ENCODE measurements at regions not wholly inside any gene's neighbourhood (a gene's known extent, or its start where the extent isn't known, plus 50 kb on each side); places are given as distances from the start of the nearest gene placed in this dataset.
A peak's percentile ranks its signal among the peaks of the same experiment; 100 is the strongest.

GRCh38 chr10:88187472-88187871, 324.0 kb downstream of the PTEN start:
- Mint-ChIP-seq H3K36me3 (peaks cover 0 to 6% (median 5%) of the 10 kb centered on the region in 3 donors), H3K27me3 (peaks cover 5% of the 10 kb centered on the region in 2 donors)
- no peak overlapping the region for H3K4me3 ChIP-seq (ENCODE audit: low read length)

GRCh38 chr10:88190123-88190522, 326.7 kb downstream of the PTEN start:
- no peak overlapping the region for H3K4me3 Mint-ChIP-seq
- H3K27me3 Mint-ChIP-seq: peaks cover 5% of the 10 kb centered on the region in 2 donors
- DNase-seq: no peak
- Histone ChIP-seq H3K36me3 (ENCODE audit: insufficient read depth, low read length) (no peaks in the 10 kb centered on the region), H3K27me3 (ENCODE audit: insufficient read depth, low read length, poor library complexity, severe bottlenecking) (no peaks in the 10 kb centered on the region), H3K27ac (ENCODE audit: low read depth, low read length) (no peak overlapping the region), H3K4me1 (ENCODE audit: insufficient read depth, low read length) (peaks cover 28% of the 10 kb centered on the region), H3K9me3 (ENCODE audit: low read length) (no peaks in the 10 kb centered on the region), H3K4me3 (ENCODE audit: low read length) (no peak overlapping the region)
- no peak overlapping the region for H3K27ac Mint-ChIP-seq
- H3K4me1 Mint-ChIP-seq: peaks cover 26 to 28% (median 28%) of the 10 kb centered on the region in 3 donors
- POLR2A ChIA-PET: no interaction called here
- no peaks in the 10 kb centered on the region for H3K9me3 Mint-ChIP-seq
- CTCF ChIA-PET: no interaction called here
- peaks cover 0 to 6% (median 0%) of the 10 kb centered on the region in 3 donors for H3K36me3 Mint-ChIP-seq

More at GRCh38 chr10:88187472-88187871, 324.0 kb downstream of the PTEN start:
- Histone ChIP-seq H3K27me3 (ENCODE audit: insufficient read depth, low read length, poor library complexity, severe bottlenecking) (no peaks in the 10 kb centered on the region), H3K27ac (ENCODE audit: low read depth, low read length) (no peak overlapping the region), H3K36me3 (ENCODE audit: insufficient read depth, low read length) (no peaks in the 10 kb centered on the region), H3K9me3 (ENCODE audit: low read length) (no peaks in the 10 kb centered on the region), H3K4me1 (ENCODE audit: insufficient read depth, low read length) (peaks cover 2% of the 10 kb centered on the region)
- no peak for DNase-seq
- Mint-ChIP-seq H3K27ac (no peak overlapping the region), H3K4me3 (no peak overlapping the region), H3K4me1 (peaks cover 2 to 5% (median 2%) of the 10 kb centered on the region in 3 donors), H3K9me3 (no peaks in the 10 kb centered on the region)
- ChIA-PET CTCF (no interaction called here), POLR2A (no interaction called here)

- Mint-ChIP-seq H3K27me3 (peaks cover 5% of the 10 kb centered on the region in 2 donors), H3K36me3 (peaks cover 0 to 6% (median 0%) of the 10 kb centered on the region in 3 donors), H3K9me3 (no peaks in the 10 kb centered on the region), H3K4me3 (no peak overlapping the region), H3K27ac (no peak overlapping the region), H3K4me1 (peaks cover 32 to 34% (median 34%) of the 10 kb centered on the region in 3 donors)
- no peak for DNase-seq
- CTCF ChIA-PET: no interaction called here
- Histone ChIP-seq H3K36me3 (ENCODE audit: insufficient read depth, low read length) (no peaks in the 10 kb centered on the region), H3K4me1 (ENCODE audit: insufficient read depth, low read length) (peaks cover 34% of the 10 kb centered on the region), H3K4me3 (ENCODE audit: low read length) (no peak overlapping the region), H3K9me3 (ENCODE audit: low read length) (no peaks in the 10 kb centered on the region), H3K27me3 (ENCODE audit: insufficient read depth, low read length, poor library complexity, severe bottlenecking) (no peaks in the 10 kb centered on the region), H3K27ac (ENCODE audit: low read depth, low read length) (no peak overlapping the region)
- POLR2A ChIA-PET: no interaction called here
Observed at GRCh38 chr10:88190540-88191235, 327.3 kb downstream of the PTEN start.

GRCh38 chr10:88193018-88193417, 329.6 kb downstream of the PTEN start:
- Mint-ChIP-seq H3K36me3 (peaks cover 0 to 11% (median 3%) of the 10 kb centered on the region in 3 donors), H3K4me3 (peak overlapping the region in 3 of 7 donors; percentile 65 to 79 (median 76)), H3K27me3 (peaks cover 0 to 5% of the 10 kb centered on the region in 2 donors), H3K27ac (peak overlapping the region in 4 of 8 donors; percentile 10 to 86 (median 49)), H3K9me3 (peaks cover 0 to 1% (median 0%) of the 10 kb centered on the region in 5 donors), H3K4me1 (peaks cover 38 to 49% (median 40%) of the 10 kb centered on the region in 3 donors)
- Histone ChIP-seq H3K4me1 (ENCODE audit: insufficient read depth, low read length) (peaks cover 35% of the 10 kb centered on the region), H3K4me3 (ENCODE audit: low read length) (no peak overlapping the region), H3K36me3 (ENCODE audit: insufficient read depth, low read length) (no peaks in the 10 kb centered on the region), H3K27ac (ENCODE audit: low read depth, low read length) (no peak overlapping the region), H3K9me3 (ENCODE audit: low read length) (no peaks in the 10 kb centered on the region), H3K27me3 (ENCODE audit: insufficient read depth, low read length, poor library complexity, severe bottlenecking) (no peaks in the 10 kb centered on the region)
- ChIA-PET POLR2A (no interaction called here), CTCF (no interaction called here)
- DNase-seq: no peak

GRCh38 chr10:88194041-88194887, 330.8 kb downstream of the PTEN start:
- H3K9me3 Mint-ChIP-seq: peaks cover 0 to 1% (median 0%) of the 10 kb centered on the region in 5 donors
- H3K27ac Mint-ChIP-seq: peak overlapping the region; percentile 51 to 86 (median 78)
- Histone ChIP-seq H3K36me3 (ENCODE audit: insufficient read depth, low read length) (no peaks in the 10 kb centered on the region), H3K9me3 (ENCODE audit: low read length) (no peaks in the 10 kb centered on the region), H3K4me3 (ENCODE audit: low read length) (peak overlapping the region; percentile 25), H3K4me1 (ENCODE audit: insufficient read depth, low read length) (peaks cover 35% of the 10 kb centered on the region), H3K27ac (ENCODE audit: low read depth, low read length) (no peak overlapping the region), H3K27me3 (ENCODE audit: insufficient read depth, low read length, poor library complexity, severe bottlenecking) (no peaks in the 10 kb centered on the region)
- peaks cover 0 to 4% of the 10 kb centered on the region in 2 donors for H3K27me3 Mint-ChIP-seq
- peak; percentile 11 to 75 (median 69) for DNase-seq
- peaks cover 40 to 49% (median 41%) of the 10 kb centered on the region in 3 donors for H3K4me1 Mint-ChIP-seq
- peaks cover 0 to 16% (median 3%) of the 10 kb centered on the region in 3 donors for H3K36me3 Mint-ChIP-seq
- H3K4me3 Mint-ChIP-seq: peak overlapping the region; percentile 1 to 77 (median 66)
- CTCF ChIA-PET: interaction anchor here (1.0 kb wide), 1 partner anchor 196 kb away, joined by 4 read pairs; no protein-coding TSS in a partner anchor
- POLR2A ChIA-PET: no interaction called here

GRCh38 chr10:88194961-88195367, 331.5 kb downstream of the PTEN start:
- H3K36me3 ChIP-seq (ENCODE audit: insufficient read depth, low read length): no peaks in the 10 kb centered on the region
- POLR2A ChIA-PET: no interaction called here

GRCh38 chr10:88195841-88196240, 332.4 kb downstream of the PTEN start:
- ChIA-PET CTCF (no interaction called here), POLR2A (no interaction called here)
- Histone ChIP-seq H3K36me3 (ENCODE audit: insufficient read depth, low read length) (no peaks in the 10 kb centered on the region), H3K9me3 (ENCODE audit: low read length) (no peaks in the 10 kb centered on the region), H3K4me3 (ENCODE audit: low read length) (no peak overlapping the region), H3K27ac (ENCODE audit: low read depth, low read length) (no peak overlapping the region), H3K27me3 (ENCODE audit: insufficient read depth, low read length, poor library complexity, severe bottlenecking) (no peaks in the 10 kb centered on the region), H3K4me1 (ENCODE audit: insufficient read depth, low read length) (peaks cover 35% of the 10 kb centered on the region)
- peaks cover 39 to 49% (median 40%) of the 10 kb centered on the region in 3 donors for H3K4me1 Mint-ChIP-seq
- peaks cover 0 to 1% (median 0%) of the 10 kb centered on the region in 5 donors for H3K9me3 Mint-ChIP-seq
- no peak for DNase-seq
- peaks cover 0 to 20% (median 0%) of the 10 kb centered on the region in 3 donors for H3K36me3 Mint-ChIP-seq
- no peak overlapping the region for H3K4me3 Mint-ChIP-seq
- H3K27ac Mint-ChIP-seq: peak overlapping the region in 6 of 8 donors; percentile 18 to 79 (median 44)
- H3K27me3 Mint-ChIP-seq: peaks cover 0 to under 1% of the 10 kb centered on the region in 2 donors

More at GRCh38 chr10:88194961-88195367, 331.5 kb downstream of the PTEN start:
- CTCF ChIA-PET: no interaction called here
- no peaks in the 10 kb centered on the region for H3K27me3 ChIP-seq (ENCODE audit: insufficient read depth, low read length, poor library complexity, severe bottlenecking)
- peak overlapping the region in 1 of 7 donors; percentile 76 for H3K4me3 Mint-ChIP-seq
- DNase-seq: no peak
- peaks cover 0 to 1% (median 0%) of the 10 kb centered on the region in 5 donors for H3K9me3 Mint-ChIP-seq
- no peak overlapping the region for H3K4me3 ChIP-seq (ENCODE audit: low read length)
- peaks cover 35% of the 10 kb centered on the region for H3K4me1 ChIP-seq (ENCODE audit: insufficient read depth, low read length)
- H3K27ac Mint-ChIP-seq: peak overlapping the region in 7 of 8 donors; percentile 22 to 79 (median 72)
- no peaks in the 10 kb centered on the region for H3K9me3 ChIP-seq (ENCODE audit: low read length)
- no peak overlapping the region for H3K27ac ChIP-seq (ENCODE audit: low read depth, low read length)
- peaks cover 40 to 49% (median 41%) of the 10 kb centered on the region in 3 donors for H3K4me1 Mint-ChIP-seq
- peaks cover 0 to 3% of the 10 kb centered on the region in 2 donors for H3K27me3 Mint-ChIP-seq
- H3K36me3 Mint-ChIP-seq: peaks cover 0 to 20% (median 3%) of the 10 kb centered on the region in 3 donors

- CTCF ChIA-PET: no interaction called here
- Mint-ChIP-seq H3K4me1 (peaks cover 39 to 49% (median 40%) of the 10 kb centered on the region in 3 donors), H3K9me3 (peaks cover 0 to 1% (median 0%) of the 10 kb centered on the region in 5 donors)
Observed at GRCh38 chr10:88196291-88196690, 332.9 kb downstream of the PTEN start.

More at GRCh38 chr10:88196291-88196690, 332.9 kb downstream of the PTEN start:
- no peaks in the 10 kb centered on the region for H3K9me3 ChIP-seq (ENCODE audit: low read length)
- no peak overlapping the region for H3K27ac Mint-ChIP-seq
- H3K36me3 ChIP-seq (ENCODE audit: insufficient read depth, low read length): no peaks in the 10 kb centered on the region
- DNase-seq: no peak
- peaks cover 35% of the 10 kb centered on the region for H3K4me1 ChIP-seq (ENCODE audit: insufficient read depth, low read length)
- no peak overlapping the region for H3K4me3 Mint-ChIP-seq
- POLR2A ChIA-PET: no interaction called here
- no peaks in the 10 kb centered on the region for H3K27me3 Mint-ChIP-seq
- no peaks in the 10 kb centered on the region for H3K27me3 ChIP-seq (ENCODE audit: insufficient read depth, low read length, poor library complexity, severe bottlenecking)
- no peak overlapping the region for H3K4me3 ChIP-seq (ENCODE audit: low read length)
- no peak overlapping the region for H3K27ac ChIP-seq (ENCODE audit: low read depth, low read length)
- H3K36me3 Mint-ChIP-seq: peaks cover 0 to 20% (median 0%) of the 10 kb centered on the region in 3 donors

All from CD8-positive, alpha-beta memory T cell (primary cell).